ENCODE measurements at regions not wholly inside any gene's neighbourhood (a gene's known extent, or its start where the extent isn't known, plus 50 kb on each side); places are given as distances from the start of the nearest gene placed in this dataset.

DNA sequence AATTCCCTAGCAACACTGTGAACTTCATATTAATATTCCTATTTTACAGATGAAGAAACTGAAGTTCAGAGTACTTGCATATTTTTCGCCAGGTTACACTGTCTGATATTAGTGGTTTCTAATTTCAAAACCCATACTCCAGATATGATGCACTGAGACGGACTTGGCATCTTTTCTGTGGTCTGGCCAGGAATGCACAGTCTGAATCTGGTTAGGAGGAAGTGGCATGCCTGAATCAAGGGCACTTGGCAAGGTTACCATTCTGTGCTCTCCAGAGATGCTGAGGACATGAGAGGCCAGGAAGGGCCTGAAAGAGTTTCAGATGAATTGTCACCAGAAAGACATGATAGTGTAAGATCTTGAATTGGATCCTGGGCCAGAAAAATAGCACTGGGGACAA is 150.1 kb downstream of the HAO1 start:
- TF ChIP-seq EZH2 (IDR thresholded peaks at IDR 0.05; ENCODE audit: borderline replicate concordance, low read length) = no peak
- TF ChIP-seq, protein P1, sequence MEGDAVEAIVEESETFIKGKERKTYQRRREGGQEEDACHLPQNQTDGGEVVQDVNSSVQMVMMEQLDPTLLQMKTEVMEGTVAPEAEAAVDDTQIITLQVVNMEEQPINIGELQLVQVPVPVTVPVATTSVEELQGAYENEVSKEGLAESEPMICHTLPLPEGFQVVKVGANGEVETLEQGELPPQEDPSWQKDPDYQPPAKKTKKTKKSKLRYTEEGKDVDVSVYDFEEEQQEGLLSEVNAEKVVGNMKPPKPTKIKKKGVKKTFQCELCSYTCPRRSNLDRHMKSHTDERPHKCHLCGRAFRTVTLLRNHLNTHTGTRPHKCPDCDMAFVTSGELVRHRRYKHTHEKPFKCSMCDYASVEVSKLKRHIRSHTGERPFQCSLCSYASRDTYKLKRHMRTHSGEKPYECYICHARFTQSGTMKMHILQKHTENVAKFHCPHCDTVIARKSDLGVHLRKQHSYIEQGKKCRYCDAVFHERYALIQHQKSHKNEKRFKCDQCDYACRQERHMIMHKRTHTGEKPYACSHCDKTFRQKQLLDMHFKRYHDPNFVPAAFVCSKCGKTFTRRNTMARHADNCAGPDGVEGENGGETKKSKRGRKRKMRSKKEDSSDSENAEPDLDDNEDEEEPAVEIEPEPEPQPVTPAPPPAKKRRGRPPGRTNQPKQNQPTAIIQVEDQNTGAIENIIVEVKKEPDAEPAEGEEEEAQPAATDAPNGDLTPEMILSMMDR (conservative IDR thresholded peaks at IDR 0.05 in 1 of 2, IDR thresholded peaks at IDR 0.05 in 1 of 2; ENCODE audit: extremely low read depth in 1 of 2, insufficient read depth in 1 of 2, low read depth in 1 of 2, low read length in 2 of 2) = no peak

Data from mammary epithelial cell (primary cell).